NCI-H345 treated with DMSO at 0.1 percent for 48 hours (cell line): ENCODE measurements at regions not wholly inside any gene's neighbourhood (a gene's known extent, or its start where the extent isn't known, plus 50 kb on each side); places are given as distances from the start of the nearest gene placed in this dataset.

Experiments used
- DNase-seq: peaks from one replicate; lab custom pipeline; 2025; ENCODE audit not compliant: unreplicated experiment; lab: John Stamatoyannopoulos, UW

- DNase-seq = no peak
Observed at GRCh38 chr13:72258340-72258981, 391.5 kb upstream of the DACH1 start.

DNA sequence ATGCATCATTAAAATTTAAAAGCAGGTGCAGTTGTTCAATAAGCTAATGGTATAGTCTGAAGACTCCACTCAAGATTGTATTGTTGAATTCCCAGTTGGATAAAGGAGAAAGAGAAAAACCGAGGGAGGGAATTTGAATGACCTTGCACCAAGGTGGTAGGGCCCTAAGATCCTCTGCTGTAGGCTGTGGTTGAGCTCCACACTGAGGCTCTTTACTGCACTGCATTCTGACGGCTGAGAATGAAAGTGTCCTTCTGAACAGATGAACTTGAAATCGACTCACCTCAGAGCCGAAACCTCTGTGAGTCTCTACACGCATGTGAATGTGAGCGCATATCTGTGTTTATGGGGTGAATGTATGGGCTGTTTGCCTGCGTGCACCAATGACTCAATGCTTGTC lies 388.9 kb upstream of the DACH1 start:
- DNase-seq = no peak

DNA sequence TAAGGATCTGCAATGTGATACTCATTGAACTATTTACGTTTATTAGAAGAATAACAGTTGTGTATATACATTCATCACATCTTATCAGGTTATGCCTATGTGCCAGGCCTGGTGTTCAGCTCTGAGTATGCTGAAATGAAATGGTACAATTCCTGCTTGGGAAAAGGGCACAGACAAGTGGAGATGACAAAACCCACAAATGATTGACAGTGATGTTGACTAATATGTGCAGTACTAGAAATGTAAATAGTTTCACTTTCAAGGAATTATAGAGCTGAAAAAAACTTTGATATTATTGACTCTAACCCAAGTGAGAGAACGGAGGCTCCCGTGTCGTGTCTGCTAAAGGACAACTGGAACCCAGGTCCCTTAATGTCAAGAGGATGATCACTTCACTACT lies 386.8 kb upstream of the DACH1 start:
- DNase-seq = no peak

GRCh38 chr13:72246396-72246795 lies 379.4 kb upstream of the DACH1 start:
- no peak for DNase-seq

DNA sequence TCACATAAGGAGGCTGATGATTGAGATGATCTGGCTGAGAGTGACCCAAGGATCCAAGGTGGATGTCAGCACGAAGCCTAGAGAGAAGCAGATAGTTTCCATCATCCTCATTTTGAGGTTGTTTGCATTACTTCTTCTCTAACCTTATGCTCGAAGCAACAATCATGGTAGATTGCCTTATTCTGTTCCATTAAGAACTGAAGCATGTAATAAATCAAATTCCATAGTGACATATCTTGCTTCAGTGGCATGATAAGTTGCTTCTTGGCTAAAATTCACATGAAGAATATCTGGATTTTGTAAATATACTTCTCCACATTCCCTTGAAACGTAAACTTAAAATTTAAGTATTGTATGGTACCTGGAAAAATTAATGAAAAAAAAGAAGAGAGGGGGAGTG lies 377.8 kb upstream of the DACH1 start:
- no peak for DNase-seq

DNA sequence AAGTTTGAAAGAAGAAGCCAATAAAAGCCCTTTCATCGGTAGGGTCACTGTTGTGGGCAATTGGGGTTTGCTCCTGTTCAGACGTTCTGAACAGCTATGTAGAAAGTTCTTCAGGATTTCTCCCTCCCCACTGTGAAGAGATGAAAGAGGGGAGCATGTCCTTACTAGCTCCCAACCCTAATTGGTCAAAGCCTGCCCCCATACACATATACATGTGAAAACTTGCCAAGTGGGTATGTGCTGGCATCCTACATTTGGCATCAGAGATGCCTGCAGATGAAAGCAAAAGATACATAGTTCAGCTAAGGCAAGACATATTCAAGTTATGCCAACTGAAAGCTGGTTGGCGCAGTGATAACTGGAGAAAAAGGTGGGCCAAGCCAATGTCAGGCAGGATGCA lies 363.1 kb upstream of the DACH1 start:
- DNase-seq = no peak

DNA sequence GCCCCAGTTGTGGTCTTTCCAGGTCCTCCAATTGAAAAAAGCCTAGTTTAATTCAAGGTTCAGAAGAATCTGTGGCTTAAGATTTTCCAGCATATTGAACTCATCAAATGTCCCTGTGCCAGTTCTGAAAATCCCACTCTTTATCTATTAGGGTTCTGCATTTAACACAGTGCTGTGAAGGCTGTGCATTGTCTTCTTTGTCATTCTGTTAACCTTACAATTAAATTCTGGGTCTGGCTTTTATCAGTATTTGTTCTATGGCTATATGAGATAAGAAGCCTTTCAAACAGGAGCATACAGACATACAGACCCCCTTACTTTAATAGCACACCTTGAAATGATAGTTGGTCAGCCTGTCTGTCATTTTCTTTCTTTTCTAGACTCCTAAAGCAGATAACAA lies 362.1 kb upstream of the DACH1 start:
- no peak for DNase-seq

- DNase-seq = no peak
Observed at GRCh38 chr13:72221276-72221962, 354.4 kb upstream of the DACH1 start.

- no peak for DNase-seq
Observed at GRCh38 chr13:72218966-72219365, 352.0 kb upstream of the DACH1 start.

DNA sequence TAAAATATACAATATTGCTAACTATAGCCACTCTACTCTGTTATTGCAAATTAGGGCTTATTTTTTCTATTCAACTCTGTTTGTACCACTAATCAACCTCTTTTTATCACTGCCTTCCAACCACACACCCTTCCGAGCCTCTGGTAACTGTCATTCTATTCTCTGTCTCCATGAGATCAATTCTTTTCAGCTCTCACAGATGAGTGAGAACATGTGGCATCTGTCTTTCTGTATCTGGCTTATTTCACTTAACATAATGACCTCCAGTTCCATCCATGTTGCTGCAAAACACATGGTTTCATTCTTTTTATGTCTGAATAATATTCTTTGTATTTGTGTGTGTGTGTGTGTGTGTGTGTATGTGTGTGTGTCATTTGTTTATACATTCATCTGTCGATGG lies 350.1 kb upstream of the DACH1 start:
- DNase-seq = no peak

DNA sequence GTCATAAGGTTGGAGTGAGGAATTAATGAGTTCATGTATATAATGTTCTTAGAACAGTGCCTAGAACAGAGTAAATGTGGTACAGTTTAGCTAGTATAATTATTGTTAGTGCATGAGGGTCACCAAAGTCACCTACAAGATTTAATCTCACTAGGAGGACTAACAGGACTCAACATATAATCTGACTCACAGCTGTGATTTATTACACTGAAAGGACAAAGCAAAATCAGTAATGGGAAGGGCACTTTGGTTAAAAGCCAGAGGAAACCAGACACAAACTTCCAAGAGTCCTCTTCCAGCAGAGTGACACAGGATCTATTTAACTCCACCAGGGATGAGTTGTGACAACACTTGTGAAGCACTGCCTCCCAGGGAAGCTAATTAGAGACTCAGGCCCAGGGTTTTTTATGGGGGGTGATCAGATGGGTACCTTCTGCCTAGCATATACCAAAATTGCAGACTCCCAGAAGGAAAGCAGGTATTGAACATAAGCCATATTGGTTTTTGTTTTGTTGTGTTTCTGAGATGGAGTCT lies 341.2 kb upstream of the DACH1 start:
- DNase-seq = no peak

GRCh38 chr13:72205773-72206172 lies 338.8 kb upstream of the DACH1 start:
- no peak for DNase-seq

GRCh38 chr13:72204291-72204690 lies 337.3 kb upstream of the DACH1 start:
- DNase-seq = no peak

GRCh38 chr13:72201726-72202125 lies 334.7 kb upstream of the DACH1 start:
- no peak for DNase-seq

DNA sequence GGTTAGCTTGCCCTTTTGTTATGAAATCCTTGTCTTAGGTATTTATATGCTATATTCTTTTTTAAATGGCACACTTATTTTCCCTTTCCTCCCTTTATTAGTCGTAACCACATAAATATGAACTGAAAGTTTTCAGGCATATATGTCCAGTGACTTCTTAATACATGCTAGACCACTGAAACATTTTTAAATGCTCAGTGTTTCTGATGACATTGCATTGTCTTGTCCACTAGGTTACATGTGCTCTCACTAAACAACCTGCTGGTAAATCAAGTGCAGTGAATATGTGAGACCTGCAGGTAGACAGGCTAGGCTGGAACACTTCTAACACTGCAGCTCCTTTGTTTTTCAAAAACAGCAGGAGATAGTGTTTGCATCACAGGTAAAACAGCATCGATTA lies 332.6 kb upstream of the DACH1 start:
- no peak for DNase-seq

DNA sequence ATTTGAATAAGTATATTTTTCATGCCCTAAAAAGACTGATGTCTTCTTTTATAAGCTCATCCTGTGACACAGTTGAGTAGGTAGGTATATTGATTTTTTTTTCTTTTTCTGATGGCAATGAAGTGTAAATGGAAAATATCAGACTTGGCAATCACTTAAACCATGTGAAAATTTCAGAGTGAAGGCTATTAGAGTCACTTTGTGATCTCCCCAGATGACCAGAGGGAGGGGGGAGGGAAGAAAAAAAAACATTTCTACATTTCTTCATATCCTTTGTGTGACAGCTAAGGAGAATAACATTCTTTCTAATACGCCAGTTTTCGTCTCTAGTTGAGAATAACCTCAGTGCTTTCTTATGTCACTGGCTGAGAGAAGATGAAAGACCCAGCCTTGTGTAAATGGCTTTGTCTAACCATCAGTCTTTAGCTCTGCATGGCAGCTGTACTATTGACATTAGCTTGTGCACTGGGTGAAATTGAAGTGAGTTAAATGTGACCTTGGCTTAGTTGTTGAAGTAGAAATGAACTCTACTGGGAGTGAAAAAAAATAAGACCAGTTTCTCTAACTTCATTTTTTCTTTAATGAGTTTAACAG lies 332.1 kb upstream of the DACH1 start:
- DNase-seq = no peak

GRCh38 chr13:72198042-72198441 lies 331.0 kb upstream of the DACH1 start:
- no peak for DNase-seq

DNA sequence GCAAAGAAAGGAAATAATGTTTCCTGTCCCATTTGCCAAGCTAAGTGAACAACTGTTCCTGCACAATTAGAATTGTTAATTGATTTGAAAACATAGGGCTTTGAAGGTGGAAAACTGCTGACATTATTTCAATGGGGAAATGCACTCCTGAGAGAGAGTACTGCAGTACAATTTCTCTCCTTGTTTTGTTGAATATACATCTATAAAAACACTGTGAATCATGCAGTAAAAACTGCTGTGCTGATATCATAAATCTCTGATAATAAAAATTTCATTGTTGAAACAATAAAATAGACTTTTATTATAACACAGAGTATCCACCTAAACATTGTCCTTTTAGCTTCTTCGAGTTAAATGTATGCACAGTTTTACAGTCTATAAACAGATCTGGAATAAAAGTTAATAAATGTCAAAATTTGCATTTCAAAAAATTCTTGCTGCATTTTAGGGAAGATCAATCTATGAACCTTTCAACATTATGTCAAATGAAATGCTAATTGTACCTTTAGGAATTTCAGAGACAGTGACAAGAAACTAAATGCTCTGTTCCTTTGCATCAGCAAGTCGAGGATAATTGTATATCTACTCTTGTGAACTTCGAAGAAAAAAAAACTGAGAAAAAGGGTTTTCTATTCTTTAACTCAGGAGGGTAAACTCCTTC lies 328.2 kb upstream of the DACH1 start:
- DNase-seq = no peak

DNA sequence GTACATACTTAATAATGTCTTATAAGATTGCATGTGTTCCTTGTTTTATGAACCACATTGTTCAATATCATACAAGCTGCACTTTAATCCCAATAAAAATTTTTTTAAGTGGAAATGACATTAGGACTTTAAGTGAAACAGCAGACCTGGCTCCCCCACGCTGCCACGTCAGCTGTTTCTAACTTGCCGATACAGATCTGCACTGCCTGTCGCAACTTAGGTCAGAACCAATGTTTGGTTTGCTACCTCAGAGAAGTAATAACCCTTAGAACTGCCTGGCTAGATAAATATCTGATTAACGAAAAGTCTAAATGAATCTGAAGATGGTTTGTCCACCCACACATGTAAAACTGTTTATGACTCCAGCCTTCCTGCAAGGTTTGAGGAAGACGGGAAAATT lies 327.5 kb upstream of the DACH1 start:
- DNase-seq = no peak

DNA sequence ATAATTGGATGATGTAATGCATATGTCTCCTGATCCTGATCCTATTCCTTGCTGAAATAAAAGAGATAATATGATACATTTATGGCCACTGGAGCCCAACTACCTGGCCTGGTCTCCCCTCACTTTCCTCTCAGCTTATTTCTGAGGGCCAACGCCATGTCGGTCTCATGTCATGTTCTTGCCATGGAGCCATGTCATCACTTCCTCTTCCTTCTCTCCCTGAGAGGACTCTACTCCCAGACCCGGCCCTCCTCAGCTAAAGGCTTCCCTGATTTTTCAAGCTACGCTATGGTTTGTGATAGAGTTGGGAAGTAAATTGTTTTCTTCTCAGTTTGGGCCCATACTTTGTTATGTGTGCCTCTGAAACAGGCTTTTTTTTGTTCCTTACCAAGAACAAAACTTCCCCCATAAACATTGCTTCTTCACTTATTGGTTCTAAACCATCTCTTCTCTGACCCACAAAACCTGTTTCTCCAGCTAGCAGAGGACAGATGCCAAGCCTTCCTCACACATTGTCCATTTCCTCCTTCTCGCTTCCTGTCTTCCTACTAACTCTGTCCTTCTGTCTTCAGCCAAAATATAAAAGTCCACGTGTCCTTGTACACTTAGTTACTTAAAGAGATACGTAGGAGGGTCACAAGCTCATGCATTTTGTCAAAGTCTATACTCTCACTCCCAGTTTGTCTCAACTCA lies 319.9 kb upstream of the DACH1 start:
- DNase-seq = no peak

DNA sequence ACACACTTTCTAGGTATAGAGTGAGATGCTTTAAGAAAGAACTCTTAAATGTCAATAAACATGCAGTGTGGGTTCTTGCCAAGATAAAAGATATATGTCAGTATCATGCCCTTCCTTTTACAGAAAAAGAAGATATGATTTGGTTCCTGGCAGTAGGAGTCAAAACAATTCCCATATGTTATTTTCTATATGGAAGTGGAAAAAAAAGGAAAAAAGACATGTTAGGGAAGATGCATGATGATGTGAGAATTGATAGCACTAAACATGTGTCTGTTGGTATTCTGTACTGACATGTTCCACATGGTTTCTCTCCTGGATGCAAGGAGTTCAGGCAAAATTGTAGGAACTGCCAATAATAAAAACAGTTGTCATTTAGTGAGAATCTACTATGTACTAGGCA lies 318.8 kb upstream of the DACH1 start:
- no peak for DNase-seq
